GM23248 (cell line): ENCODE measurements at regions not wholly inside any gene's neighbourhood (a gene's known extent, or its start where the extent isn't known, plus 50 kb on each side); places are given as distances from the start of the nearest gene placed in this dataset.

Experiments used
- DNase-seq: peaks from one replicate; pipeline ENCODE4 v3.0.0-alpha.2; 2015
- H2AFZ ChIP-seq: fragments of 200-600 bp; sonication (generic); 2 replicates; pipeline ENCODE4 v1.6.1; 2016; ENCODE audit warnings: antibody characterized with exemption
- H3F3A ChIP-seq: fragments of 200-600 bp; sonication (generic); 2 replicates; pipeline ENCODE4 v1.6.1; 2016; ENCODE audit warnings: mild to moderate bottlenecking, antibody characterized with exemption, mixed run types; ENCODE audit not compliant: insufficient read depth
- H3K27ac ChIP-seq: fragments of 200-600 bp; sonication (generic); 2 replicates; pipeline ENCODE4 v1.5.1; 2016; ENCODE audit warnings: mild to moderate bottlenecking
- H3K27me3 ChIP-seq: fragments of 200-600 bp; sonication (generic); replicated peaks from 2 replicates; pipeline ENCODE4 v1.6.1; 2016; ENCODE audit warnings: mild to moderate bottlenecking; ENCODE audit not compliant: insufficient read depth
- H3K36me3 ChIP-seq: fragments of 200-600 bp; sonication (generic); 2 replicates; pipeline ENCODE4 v1.6.1; 2016; ENCODE audit warnings: low read depth, mild to moderate bottlenecking
- H3K4me1 ChIP-seq: fragments of 200-600 bp; sonication (generic); 2 replicates; pipeline ENCODE4 v1.6.1; 2016; ENCODE audit warnings: mild to moderate bottlenecking; ENCODE audit not compliant: insufficient read depth
- H3K4me2 ChIP-seq: fragments of 200-600 bp; sonication (generic); one replicate; pipeline ENCODE4 v1.6.1; 2016; ENCODE audit warnings: mild to moderate bottlenecking; ENCODE audit not compliant: unreplicated experiment
- H3K4me3 ChIP-seq: fragments of 200-600 bp; sonication (generic); 2 replicates; pipeline ENCODE4 v1.5.1; 2016; ENCODE audit warnings: mild to moderate bottlenecking
- H3K79me2 ChIP-seq: fragments of 200-600 bp; sonication (generic); 2 replicates; pipeline ENCODE4 v1.6.1; 2016; ENCODE audit warnings: mild to moderate bottlenecking; ENCODE audit not compliant: insufficient read depth
- H3K9ac ChIP-seq: fragments of 200-600 bp; sonication (generic); 2 replicates; pipeline ENCODE4 v1.6.1; 2016; ENCODE audit warnings: mild to moderate bottlenecking
- H3K9me2 ChIP-seq: fragments of 200-600 bp; sonication (generic); 2 replicates; pipeline ENCODE4 v1.6.1; 2016; ENCODE audit warnings: mixed run types, mild to moderate bottlenecking, moderate library complexity; ENCODE audit not compliant: insufficient read depth
- H3K9me3 ChIP-seq: fragments of 200-600 bp; sonication (generic); one replicate; pipeline ENCODE4 v1.6.1; 2017; ENCODE audit warnings: low read depth
- H4K20me1 ChIP-seq: fragments of 200-600 bp; sonication (generic); 2 replicates; pipeline ENCODE4 v1.6.0; 2016; ENCODE audit not compliant: insufficient read depth
- EZH2 ChIP-seq: fragments of 200-600 bp; sonication (generic); IDR thresholded peaks from 2 replicates; pipeline ENCODE4 v1.6.1; 2018; ENCODE audit warnings: antibody characterized with exemption, mild to moderate bottlenecking; ENCODE audit not compliant: insufficient read depth, poor library complexity, severe bottlenecking
- EZH2phosphoT487 ChIP-seq: fragments of 200-600 bp; sonication (generic); IDR thresholded peaks from 2 replicates; pipeline ENCODE4 v1.6.1; 2018; ENCODE audit warnings: antibody characterized with exemption, moderate library complexity, mild to moderate bottlenecking, low read depth; ENCODE audit not compliant: insufficient read depth
- WGBS, 2 experiments: methylation state at CpG; one replicate each; pipeline ENCODE4 v1.1.6; 2015 to 2017; ENCODE audit warnings: low lambda C conversion rate in 2 of 2, low coverage in 1 of 2; ENCODE audit errors: missing lambda C conversion rate in 2 of 2; 5-methylcytosine and 5-hydroxymethylcytosine counted together
- in situ Hi-C: fragments of 300-500 bp; cut with MboI; formaldehyde crosslinking; loops from 2 replicates; pipeline ENCODE4 v1.15.0; 2020

GRCh38 chr14:87084908-87085307 is 908.1 kb downstream of the GALC start:
- Histone ChIP-seq H3K4me1 (no peaks in the 10 kb centered on the region), H3K79me2 (no peaks in the 10 kb centered on the region), H3K9me2 (no peaks in the 10 kb centered on the region), H3K4me3 (no peak overlapping the region), H3K9ac (no peak overlapping the region), H2AFZ (no peak overlapping the region), H3K27me3 (no peaks in the 10 kb centered on the region), H3K4me2 (no peak overlapping the region), H4K20me1 (no peaks in the 10 kb centered on the region), H3K36me3 (no peaks in the 10 kb centered on the region), H3K9me3 (no peaks in the 10 kb centered on the region), H3F3A (no peaks in the 10 kb centered on the region), H3K27ac (no peak overlapping the region)
- no peak for DNase-seq
- in situ Hi-C loops, result no loop called here
- TF ChIP-seq EZH2phosphoT487 (no peak), EZH2 (no peak)
- 22 to 42% methylated on average over 1 of the region's 1 CpG for WGBS, 2 experiments

GRCh38 chr14:87082917-87083316 is 910.1 kb downstream of the GALC start:
- DNase-seq, result no peak
- Histone ChIP-seq H3K9ac (no peak overlapping the region), H3F3A (no peaks in the 10 kb centered on the region), H3K79me2 (no peaks in the 10 kb centered on the region), H3K9me3 (no peaks in the 10 kb centered on the region), H3K36me3 (no peaks in the 10 kb centered on the region), H3K27ac (no peak overlapping the region), H3K9me2 (no peaks in the 10 kb centered on the region), H2AFZ (no peak overlapping the region), H3K4me3 (no peak overlapping the region), H4K20me1 (no peaks in the 10 kb centered on the region), H3K27me3 (no peaks in the 10 kb centered on the region), H3K4me2 (no peak overlapping the region), H3K4me1 (no peaks in the 10 kb centered on the region)
- in situ Hi-C loops, result no loop called here
- no peak for TF ChIP-seq EZH2phosphoT487

- in situ Hi-C loops, result no loop called here
- TF ChIP-seq EZH2phosphoT487, result no peak
- no peak for TF ChIP-seq EZH2
- no peaks in the 10 kb centered on the region for H3F3A ChIP-seq
- 48 to 53% methylated on average over 6 of the region's 6 CpGs for WGBS, 2 experiments
- H3K36me3 ChIP-seq, result no peaks in the 10 kb centered on the region
- H3K9me3 ChIP-seq, result no peaks in the 10 kb centered on the region
- no peaks in the 10 kb centered on the region for H3K27me3 ChIP-seq
- DNase-seq, result no peak
- H3K4me2 ChIP-seq, result no peak overlapping the region
- no peak overlapping the region for H3K9ac ChIP-seq
- H3K79me2 ChIP-seq, result no peaks in the 10 kb centered on the region
- H3K27ac ChIP-seq, result no peak overlapping the region
- no peaks in the 10 kb centered on the region for H3K4me1 ChIP-seq
- H4K20me1 ChIP-seq, result no peaks in the 10 kb centered on the region
- H3K4me3 ChIP-seq, result no peak overlapping the region
- no peak overlapping the region for H2AFZ ChIP-seq
- H3K9me2 ChIP-seq, result no peaks in the 10 kb centered on the region
Observed at GRCh38 chr14:87081004-87081403, 912.0 kb downstream of the GALC start.

- H3K79me2 ChIP-seq, result no peaks in the 10 kb centered on the region
- no peak overlapping the region for H3K9ac ChIP-seq
- 46 to 50% methylated on average over 7 of the region's 7 CpGs for WGBS, 2 experiments
- no peaks in the 10 kb centered on the region for H3K27me3 ChIP-seq
- H3K4me3 ChIP-seq, result no peak overlapping the region
- TF ChIP-seq EZH2 (no peak), EZH2phosphoT487 (no peak)
- in situ Hi-C loops, result no loop called here
- no peak overlapping the region for H3K27ac ChIP-seq
- H4K20me1 ChIP-seq, result no peaks in the 10 kb centered on the region
- no peak overlapping the region for H3K4me2 ChIP-seq
- H3F3A ChIP-seq, result no peaks in the 10 kb centered on the region
- H3K36me3 ChIP-seq, result no peaks in the 10 kb centered on the region
- no peak overlapping the region for H2AFZ ChIP-seq
- H3K9me2 ChIP-seq, result no peaks in the 10 kb centered on the region
- no peaks in the 10 kb centered on the region for H3K9me3 ChIP-seq
- H3K4me1 ChIP-seq, result no peaks in the 10 kb centered on the region
- no peak for DNase-seq
Observed at GRCh38 chr14:87080146-87080545, 912.8 kb downstream of the GALC start.

- H3K9ac ChIP-seq, result no peak overlapping the region
- H3K27me3 ChIP-seq, result no peaks in the 10 kb centered on the region
- no peaks in the 10 kb centered on the region for H3K79me2 ChIP-seq
- no peak overlapping the region for H2AFZ ChIP-seq
- H3K36me3 ChIP-seq, result no peaks in the 10 kb centered on the region
- H3K4me1 ChIP-seq, result no peaks in the 10 kb centered on the region
- in situ Hi-C loops, result no loop called here
- no peak overlapping the region for H3K4me3 ChIP-seq
- no peaks in the 10 kb centered on the region for H3F3A ChIP-seq
- H3K9me3 ChIP-seq, result no peaks in the 10 kb centered on the region
- H3K4me2 ChIP-seq, result no peak overlapping the region
- no peak for DNase-seq
- no peak for TF ChIP-seq EZH2phosphoT487
- TF ChIP-seq EZH2, result no peak
- no peaks in the 10 kb centered on the region for H4K20me1 ChIP-seq
- H3K27ac ChIP-seq, result no peak overlapping the region
- 43 to 44% methylated on average over 6 of the region's 6 CpGs for WGBS, 2 experiments
- no peaks in the 10 kb centered on the region for H3K9me2 ChIP-seq
Observed at GRCh38 chr14:87079416-87079815, 913.6 kb downstream of the GALC start.
